Liver (tissue), 8 donors: ENCODE measurements at regions not wholly inside any gene's neighbourhood (a gene's known extent, or its start where the extent isn't known, plus 50 kb on each side); places are given as distances from the start of the nearest gene placed in this dataset.
"Not testable (repeated sequence)": the region's sequence is repeated elsewhere in the genome, so short reads cannot be mapped to it uniquely, and the experiment has no call there.

Source experiments
- DNase-seq: peaks from one replicate; pipeline ENCODE4 v3.0.0-alpha.2; 2017; ENCODE audit warnings: low spot score
- H3K27ac ChIP-seq, 2 donors: one replicate each; pipeline ENCODE4 v1.7.0; 2013; ENCODE audit warnings: inconsistent platforms in 2 of 2, low read length in 2 of 2, control low read depth in 1 of 2, low read depth in 1 of 2, mild to moderate bottlenecking in 1 of 2
- H3K27me3 ChIP-seq, 4 donors: one replicate each; pipeline versions ENCODE4 v1.6.1 to v1.7.0; 2013; ENCODE audit warnings: low read length in 3 of 4, inconsistent platforms in 1 of 4, mild to moderate bottlenecking in 1 of 4, moderate library complexity in 1 of 4; ENCODE audit not compliant: control insufficient read depth in 4 of 4, insufficient read depth in 4 of 4
- H3K36me3 ChIP-seq, 4 donors: one replicate each; pipeline versions ENCODE4 v1.6.1 to v1.7.0; 2013; ENCODE audit warnings: low read length in 3 of 4, mild to moderate bottlenecking in 3 of 4, low read depth in 1 of 4, moderate library complexity in 1 of 4; ENCODE audit not compliant: control insufficient read depth in 4 of 4, insufficient read depth in 3 of 4
- H3K4me1 ChIP-seq, 4 donors: one replicate each; pipeline versions ENCODE4 v1.6.1 to v1.7.0; 2013; ENCODE audit warnings: low read length in 3 of 4, mild to moderate bottlenecking in 3 of 4, moderate library complexity in 1 of 4; ENCODE audit not compliant: control insufficient read depth in 4 of 4, insufficient read depth in 4 of 4
- H3K4me3 ChIP-seq, 3 donors: one replicate each; pipeline versions ENCODE4 v1.6.1 to v1.7.0; 2013; ENCODE audit warnings: low read length in 3 of 3, control low read depth in 1 of 3, low read depth in 1 of 3, mild to moderate bottlenecking in 1 of 3
- H3K9ac ChIP-seq, 2 donors: one replicate each; pipeline ENCODE4 v1.7.0; 2013; ENCODE audit warnings: low read length in 2 of 2, mild to moderate bottlenecking in 2 of 2, moderate library complexity in 2 of 2, control low read depth in 1 of 2, low read depth in 1 of 2
- H3K9me3 ChIP-seq, 4 donors: one replicate each; pipeline versions ENCODE4 v1.6.1 to v1.7.0; 2013; ENCODE audit warnings: low read length in 3 of 4; ENCODE audit not compliant: control insufficient read depth in 4 of 4
- ATF3 ChIP-seq: IDR thresholded peaks from 2 replicates; pipeline ENCODE4 v1.6.1; 2016; ENCODE audit warnings: antibody characterized with exemption
- CTCF ChIP-seq: fragments of 150-350 bp; IDR thresholded peaks from 2 replicates; pipeline ENCODE4 v1.5.1; 2017; ENCODE audit warnings: improper control_type of control experiment, low read depth, low read length; ENCODE audit not compliant: missing input control
- EGR1 ChIP-seq, 2 donors: IDR thresholded peaks; 2 replicates each; pipeline ENCODE4 v1.6.1; 2016 to 2018; ENCODE audit warnings: antibody characterized with exemption in 2 of 2, low read depth in 2 of 2
- FOXA2 ChIP-seq: IDR thresholded peaks from 2 replicates; pipeline ENCODE4 v1.6.1; 2016; ENCODE audit warnings: antibody characterized with exemption
- GABPA ChIP-seq, 2 donors: IDR thresholded peaks in 1 of 2; conservative IDR thresholded peaks in 1 of 2; 2 replicates each; pipeline ENCODE4 v1.6.1; 2016; ENCODE audit warnings: antibody characterized with exemption in 2 of 2, mild to moderate bottlenecking in 1 of 2, moderate library complexity in 1 of 2
- HNF4A ChIP-seq, 2 donors: conservative IDR thresholded peaks; 2 replicates each; pipeline ENCODE4 v1.6.1; 2016; ENCODE audit warnings: antibody characterized with exemption in 2 of 2, mild to moderate bottlenecking in 2 of 2
- HNF4G ChIP-seq: IDR thresholded peaks from 2 replicates; pipeline ENCODE4 v1.6.1; 2016; ENCODE audit warnings: antibody characterized with exemption
- JUND ChIP-seq, 2 donors: IDR thresholded peaks; 2 replicates each; pipeline ENCODE4 v1.6.1; 2016; ENCODE audit warnings: antibody characterized with exemption in 2 of 2
- MAX ChIP-seq: IDR thresholded peaks from 2 replicates; pipeline ENCODE4 v1.6.1; 2016; ENCODE audit warnings: antibody characterized with exemption
- NR2F2 ChIP-seq: IDR thresholded peaks from 2 replicates; pipeline ENCODE4 v1.6.1; 2016; ENCODE audit warnings: antibody characterized with exemption
- REST ChIP-seq: IDR thresholded peaks from 2 replicates; pipeline ENCODE4 v1.6.1; 2016; ENCODE audit warnings: antibody characterized with exemption, mild to moderate bottlenecking
- SP1 ChIP-seq: IDR thresholded peaks from 2 replicates; pipeline ENCODE4 v1.6.1; 2018; ENCODE audit warnings: antibody characterized with exemption, mild to moderate bottlenecking
- TAF1 ChIP-seq: conservative IDR thresholded peaks from 2 replicates; pipeline ENCODE4 v1.6.1; 2016; ENCODE audit warnings: antibody characterized with exemption, mild to moderate bottlenecking
- YY1 ChIP-seq: IDR thresholded peaks from 2 replicates; pipeline ENCODE4 v1.6.1; 2016; ENCODE audit warnings: antibody characterized with exemption, mild to moderate bottlenecking
- ZBTB33 ChIP-seq: IDR thresholded peaks from 2 replicates; pipeline ENCODE4 v1.6.1; 2016; ENCODE audit warnings: antibody characterized with exemption
- WGBS: extraction: QIAGEN DNeasy Blood & Tissue Kit; methylation state at CpG from one replicate; pipeline ENCODE4 v1.1.7; 2013; 5-methylcytosine and 5-hydroxymethylcytosine counted together
- donor health status: healthy.
- donor health status: healthy.
- donor health status: healthy.
- donor health status: healthy.
- donor health status: healthy.

GRCh38 chr14:66322564-66322963, 163.6 kb upstream of the CCDC196 start:
- DNase-seq = no peak
- Histone ChIP-seq H3K4me3 (no peak overlapping the region), H3K4me1 (no peaks in the 10 kb centered on the region), H3K36me3 (no peaks in the 10 kb centered on the region), H3K27me3 (no peaks in the 10 kb centered on the region), H3K27ac (no peak overlapping the region), H3K9ac (no peak overlapping the region), H3K9me3 (peaks cover 0 to 6% (median 0%) of the 10 kb centered on the region in 4 donors)
- no peak for TF ChIP-seq SP1
- no peak for TF ChIP-seq JUND (IDR thresholded peaks at IDR 0.05)
- no peak for TF ChIP-seq FOXA2
- TF ChIP-seq ATF3 = no peak
- no peak for TF ChIP-seq REST
- no peak for TF ChIP-seq HNF4G
- no peak for TF ChIP-seq GABPA (IDR thresholded peaks at IDR 0.05 in 1 of 2, conservative IDR thresholded peaks at IDR 0.05 in 1 of 2)
- no peak for TF ChIP-seq NR2F2
- TF ChIP-seq CTCF = no peak
- TF ChIP-seq HNF4A (conservative IDR thresholded peaks at IDR 0.05) = no peak
- no peak for TF ChIP-seq MAX
- WGBS = 100% methylated on average over 1 of the region's 1 CpG

GRCh38 chr14:66330228-66330627, 155.9 kb upstream of the CCDC196 start:
- H3K9me3 ChIP-seq = no peaks in the 10 kb centered on the region
- 93% methylated on average over 4 of the region's 4 CpGs for WGBS
- no peak overlapping the region for H3K9ac ChIP-seq
- no peak overlapping the region for H3K4me3 ChIP-seq
- H3K4me1 ChIP-seq = no peaks in the 10 kb centered on the region
- no peak for TF ChIP-seq ATF3
- no peak for TF ChIP-seq EGR1 (IDR thresholded peaks at IDR 0.05; ENCODE audit: low read depth in 2 of 2)
- H3K27me3 ChIP-seq = no peaks in the 10 kb centered on the region
- no peak overlapping the region for H3K27ac ChIP-seq
- H3K36me3 ChIP-seq = no peaks in the 10 kb centered on the region
- DNase-seq = no peak

- DNase-seq = no peak
- no peak overlapping the region for H3K4me3 ChIP-seq
- no peak overlapping the region for H3K27ac ChIP-seq
- no peaks in the 10 kb centered on the region for H3K9me3 ChIP-seq
- no peak overlapping the region for H3K9ac ChIP-seq
- H3K27me3 ChIP-seq = no peaks in the 10 kb centered on the region
- no peaks in the 10 kb centered on the region for H3K36me3 ChIP-seq
- H3K4me1 ChIP-seq = no peaks in the 10 kb centered on the region
- TF ChIP-seq TAF1 = no peak
- TF ChIP-seq NR2F2 = no peak
- TF ChIP-seq GABPA (IDR thresholded peaks at IDR 0.05 in 1 of 2, conservative IDR thresholded peaks at IDR 0.05 in 1 of 2) = no peak
- TF ChIP-seq YY1 = no peak
- no peak for TF ChIP-seq EGR1 (IDR thresholded peaks at IDR 0.05; ENCODE audit: low read depth in 2 of 2)
- TF ChIP-seq ZBTB33 = no peak
These were observed 155.3 kb upstream of the CCDC196 start for GRCh38 chr14:66330916-66331315.

GRCh38 chr14:66333293-66333692, 152.9 kb upstream of the CCDC196 start:
- H3K27ac ChIP-seq, H3K4me1 ChIP-seq, H3K36me3 ChIP-seq, H3K27me3 ChIP-seq, H3K4me3 ChIP-seq, H3K9ac ChIP-seq, DNase-seq, H3K9me3 ChIP-seq: not testable (repeated sequence)
- WGBS = 85% methylated on average over 3 of the region's 3 CpGs
